ENCODE measurements at regions not wholly inside any gene's neighbourhood (a gene's known extent, or its start where the extent isn't known, plus 50 kb on each side); places are given as distances from the start of the nearest gene placed in this dataset.
"Not testable (repeated sequence)": the region's sequence is repeated elsewhere in the genome, so short reads cannot be mapped to it uniquely, and the experiment has no call there.

DNA sequence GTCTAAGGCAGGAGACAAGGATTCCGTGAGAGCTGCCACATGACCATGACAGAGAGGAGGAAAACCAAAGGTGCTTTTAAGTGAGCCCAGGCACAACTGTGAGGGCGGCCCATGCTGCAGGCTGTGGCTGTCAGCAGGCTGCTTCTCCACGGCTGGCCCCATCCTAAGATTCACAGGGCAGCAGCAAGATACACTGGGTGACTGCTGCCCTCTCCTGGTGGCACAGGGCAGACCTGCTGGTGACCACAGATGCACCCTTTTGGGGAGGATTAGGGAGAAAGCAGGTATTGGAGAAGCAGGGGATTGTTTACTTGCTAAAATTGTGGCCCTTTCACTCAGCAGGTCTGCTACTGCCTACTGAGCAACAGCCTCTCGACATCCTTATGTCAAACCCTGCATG lies 125.4 kb upstream of the ALDH3B2 start:
- H3K9me3 ChIP-seq, DNase-seq, H3K4me1 ChIP-seq, H3K27me3 ChIP-seq, H3K4me3 ChIP-seq, H3K36me3 ChIP-seq, H3K27ac ChIP-seq: not testable (repeated sequence)
- TF ChIP-seq, protein P1, sequence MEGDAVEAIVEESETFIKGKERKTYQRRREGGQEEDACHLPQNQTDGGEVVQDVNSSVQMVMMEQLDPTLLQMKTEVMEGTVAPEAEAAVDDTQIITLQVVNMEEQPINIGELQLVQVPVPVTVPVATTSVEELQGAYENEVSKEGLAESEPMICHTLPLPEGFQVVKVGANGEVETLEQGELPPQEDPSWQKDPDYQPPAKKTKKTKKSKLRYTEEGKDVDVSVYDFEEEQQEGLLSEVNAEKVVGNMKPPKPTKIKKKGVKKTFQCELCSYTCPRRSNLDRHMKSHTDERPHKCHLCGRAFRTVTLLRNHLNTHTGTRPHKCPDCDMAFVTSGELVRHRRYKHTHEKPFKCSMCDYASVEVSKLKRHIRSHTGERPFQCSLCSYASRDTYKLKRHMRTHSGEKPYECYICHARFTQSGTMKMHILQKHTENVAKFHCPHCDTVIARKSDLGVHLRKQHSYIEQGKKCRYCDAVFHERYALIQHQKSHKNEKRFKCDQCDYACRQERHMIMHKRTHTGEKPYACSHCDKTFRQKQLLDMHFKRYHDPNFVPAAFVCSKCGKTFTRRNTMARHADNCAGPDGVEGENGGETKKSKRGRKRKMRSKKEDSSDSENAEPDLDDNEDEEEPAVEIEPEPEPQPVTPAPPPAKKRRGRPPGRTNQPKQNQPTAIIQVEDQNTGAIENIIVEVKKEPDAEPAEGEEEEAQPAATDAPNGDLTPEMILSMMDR (IDR thresholded peaks at IDR 0.05), result peak in 4 of 6 experiments; percentile 44 to 64 (median 55)

DNA sequence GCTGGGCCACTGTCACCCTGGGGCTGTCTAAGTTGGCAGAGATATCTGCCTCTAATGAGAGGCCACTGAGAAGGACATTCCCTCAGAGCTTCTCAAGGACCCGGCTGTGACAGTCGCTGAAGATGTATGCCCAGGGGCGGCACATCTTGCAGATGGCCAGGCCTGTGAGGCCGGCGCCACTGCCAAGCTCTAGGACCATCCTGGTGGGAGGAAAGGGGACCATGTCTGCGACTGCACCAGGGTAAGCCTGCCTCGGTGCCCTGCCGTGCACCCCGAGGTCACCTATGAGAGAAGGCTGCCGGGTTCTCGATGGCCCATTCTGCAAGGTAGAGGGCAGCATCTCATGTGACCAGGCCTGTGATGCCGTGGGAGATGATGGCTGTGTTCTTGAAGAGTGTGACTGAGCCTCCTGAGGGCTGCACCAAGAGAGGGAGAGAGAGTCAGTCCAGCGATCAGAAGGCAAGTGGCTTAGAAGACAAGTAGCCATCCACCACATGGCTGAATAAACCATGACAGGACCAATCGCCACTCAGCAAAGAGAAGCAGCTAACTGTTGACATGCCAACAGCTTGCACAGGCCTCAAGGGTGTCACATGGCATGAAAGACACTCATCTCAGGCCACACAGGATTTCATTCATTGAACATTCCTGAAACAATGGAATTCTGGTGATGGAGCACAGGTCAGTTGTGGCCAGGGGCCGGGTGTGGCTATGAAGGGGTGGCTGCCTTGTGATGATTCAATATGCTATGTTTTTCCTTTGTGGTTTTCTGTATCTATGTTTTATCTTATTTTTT lies 123.5 kb upstream of the ALDH3B2 start:
- not testable (repeated sequence) for H3K9me3 ChIP-seq, DNase-seq, H3K36me3 ChIP-seq, H3K4me1 ChIP-seq, H3K27ac ChIP-seq, H3K27me3 ChIP-seq, H3K4me3 ChIP-seq

DNA sequence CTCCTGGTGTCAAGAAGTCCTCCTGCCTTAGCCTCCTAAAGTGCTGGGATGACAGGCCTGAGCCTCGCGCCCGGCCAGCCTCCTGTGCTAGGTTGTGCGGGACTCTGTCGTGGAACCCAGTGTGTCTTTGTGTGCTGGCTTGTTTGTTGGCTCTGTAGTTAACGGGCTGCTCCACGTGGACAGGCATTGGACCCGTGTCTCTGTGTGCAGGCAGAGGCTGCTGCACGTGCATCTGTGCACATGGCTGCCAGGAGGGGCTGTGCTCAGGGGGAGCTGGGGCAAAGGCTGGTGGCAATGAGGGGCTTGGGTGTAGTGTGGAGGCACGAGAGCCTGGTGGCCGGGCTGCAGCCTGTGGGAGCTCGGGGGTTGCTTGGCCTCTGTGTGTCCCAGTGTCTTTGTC lies 121.3 kb upstream of the ALDH3B2 start:
- no peak overlapping the region for H3K27ac ChIP-seq
- H3K27me3 ChIP-seq, result no peaks in the 10 kb centered on the region
- H3K4me3 ChIP-seq, result no peak overlapping the region
- H3K9me3 ChIP-seq, result no peaks in the 10 kb centered on the region
- H3K4me1 ChIP-seq, result no peaks in the 10 kb centered on the region
- H3K36me3 ChIP-seq, result no peaks in the 10 kb centered on the region
- no peak for DNase-seq
- TF ChIP-seq, protein P1 (IDR thresholded peaks at IDR 0.05), result no peak
- no peak for TF ChIP-seq POLR2A (IDR thresholded peaks at IDR 0.05)

DNA sequence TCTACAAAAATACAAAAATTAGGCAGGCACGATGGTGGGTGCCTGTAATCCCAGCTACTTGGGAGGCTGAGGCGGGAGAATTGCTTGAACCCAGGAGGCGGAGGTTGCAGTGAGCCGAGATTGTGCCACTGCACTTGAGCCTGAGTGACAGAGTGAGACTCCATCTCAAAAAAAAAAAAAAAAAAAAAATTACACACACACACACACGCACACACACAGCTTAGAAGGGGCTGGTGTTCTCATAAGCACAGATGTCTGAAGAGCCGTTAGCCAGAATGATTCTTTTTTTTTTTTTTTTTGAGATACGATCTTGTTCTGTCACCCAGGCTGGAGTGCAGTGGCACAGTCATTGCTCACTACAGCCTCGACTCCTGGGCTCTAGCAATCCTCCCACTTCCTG lies 119.3 kb upstream of the ALDH3B2 start:
- H3K36me3 ChIP-seq, H3K4me1 ChIP-seq, H3K4me3 ChIP-seq, H3K27ac ChIP-seq, DNase-seq, H3K27me3 ChIP-seq, H3K9me3 ChIP-seq: not testable (repeated sequence)

DNA sequence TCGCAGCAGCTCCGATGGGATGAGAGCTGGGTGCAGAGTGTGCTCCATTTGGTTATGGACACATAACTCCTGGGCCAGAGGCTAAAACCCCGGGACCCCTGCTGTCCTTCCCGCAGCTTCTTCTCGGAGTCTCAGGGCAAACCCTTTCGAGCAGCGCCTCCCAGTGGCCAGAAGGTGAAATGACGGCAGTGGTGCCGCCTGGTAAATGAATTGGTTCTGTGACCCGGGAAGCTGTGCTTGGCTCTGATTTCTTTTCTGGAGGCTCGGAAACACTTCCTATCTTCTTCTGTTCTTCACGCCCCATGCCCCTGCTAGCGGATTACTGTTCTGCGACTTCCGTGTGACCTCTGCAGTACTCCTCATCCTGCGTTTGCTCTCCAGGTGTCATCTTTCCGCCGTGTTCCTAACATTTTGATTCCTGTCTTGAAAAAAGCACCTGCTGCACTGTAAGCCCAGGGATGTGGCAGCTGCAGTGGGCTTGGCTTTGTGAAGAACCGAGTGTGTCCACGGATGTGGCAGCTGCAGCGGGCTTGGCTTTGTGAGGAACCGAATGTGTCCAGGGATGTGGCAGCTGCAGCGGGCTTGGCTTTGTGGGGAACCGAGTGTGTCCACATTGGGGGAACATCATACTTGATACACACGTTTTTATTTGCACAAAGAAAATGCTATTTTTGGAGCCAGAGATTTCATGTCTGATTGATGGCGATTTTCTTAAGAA lies 118.0 kb upstream of the ALDH3B2 start:
- not testable (repeated sequence) for H3K27ac ChIP-seq, H3K27me3 ChIP-seq, H3K9me3 ChIP-seq, H3K4me3 ChIP-seq, H3K4me1 ChIP-seq, H3K36me3 ChIP-seq
- peak in 2 of 3 donors; percentile 37 to 77 for DNase-seq
- TF ChIP-seq, protein P1 (IDR thresholded peaks at IDR 0.05), result peak; percentile 30 to 60 (median 48)

DNA sequence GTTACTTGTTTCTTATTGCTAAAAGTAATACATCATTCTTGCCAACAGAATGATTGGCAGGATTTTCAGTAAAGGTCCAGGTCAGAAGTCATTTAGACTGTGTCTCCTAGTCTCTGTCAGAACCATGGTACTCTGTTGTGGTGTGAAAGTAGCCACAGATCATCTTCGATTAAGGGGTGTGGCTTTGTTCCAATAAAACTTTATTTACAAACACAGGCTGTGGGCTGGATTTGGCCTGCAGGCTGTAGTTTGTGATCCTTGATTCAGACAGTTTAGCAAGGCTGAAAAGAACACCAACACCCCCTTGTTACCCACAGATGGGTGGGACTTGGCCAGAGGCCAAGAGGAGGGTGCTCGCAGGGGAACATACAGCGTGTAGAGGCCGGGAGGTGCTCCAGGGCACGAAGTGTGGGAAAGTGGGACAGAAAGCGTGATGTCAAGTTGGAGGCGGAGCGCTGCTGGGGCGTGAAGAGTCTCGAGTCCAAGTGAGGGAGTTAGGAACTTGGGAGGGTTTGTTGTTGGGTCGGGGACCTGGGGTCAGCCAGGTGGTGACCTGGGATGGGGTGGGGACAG lies 117.3 kb upstream of the ALDH3B2 start:
- H3K4me1 ChIP-seq, H3K36me3 ChIP-seq, H3K27ac ChIP-seq, H3K27me3 ChIP-seq, H3K4me3 ChIP-seq, H3K9me3 ChIP-seq, DNase-seq: not testable (repeated sequence)

DNA sequence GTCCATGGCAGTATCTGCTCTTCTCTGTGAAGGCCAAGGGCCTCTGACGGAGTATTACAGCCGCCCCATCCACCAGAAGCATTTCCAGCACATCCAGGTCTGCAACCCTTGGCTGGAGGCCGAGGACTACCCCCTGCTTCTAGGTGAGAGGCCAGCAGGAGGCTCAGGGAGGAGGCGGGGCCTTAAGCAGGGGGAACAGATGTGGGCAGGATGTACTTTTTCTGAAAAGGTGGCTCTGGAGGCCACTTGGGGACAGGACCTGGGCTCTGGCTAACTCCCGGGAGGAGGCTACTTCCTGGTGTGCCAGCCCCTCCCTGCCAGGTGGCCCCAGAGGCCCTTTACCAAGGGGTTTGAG lies 113.9 kb upstream of the ALDH3B2 start:
- not testable (repeated sequence) for H3K4me3 ChIP-seq, H3K9me3 ChIP-seq, H3K27ac ChIP-seq, H3K36me3 ChIP-seq, H3K27me3 ChIP-seq, DNase-seq, H3K4me1 ChIP-seq

DNA sequence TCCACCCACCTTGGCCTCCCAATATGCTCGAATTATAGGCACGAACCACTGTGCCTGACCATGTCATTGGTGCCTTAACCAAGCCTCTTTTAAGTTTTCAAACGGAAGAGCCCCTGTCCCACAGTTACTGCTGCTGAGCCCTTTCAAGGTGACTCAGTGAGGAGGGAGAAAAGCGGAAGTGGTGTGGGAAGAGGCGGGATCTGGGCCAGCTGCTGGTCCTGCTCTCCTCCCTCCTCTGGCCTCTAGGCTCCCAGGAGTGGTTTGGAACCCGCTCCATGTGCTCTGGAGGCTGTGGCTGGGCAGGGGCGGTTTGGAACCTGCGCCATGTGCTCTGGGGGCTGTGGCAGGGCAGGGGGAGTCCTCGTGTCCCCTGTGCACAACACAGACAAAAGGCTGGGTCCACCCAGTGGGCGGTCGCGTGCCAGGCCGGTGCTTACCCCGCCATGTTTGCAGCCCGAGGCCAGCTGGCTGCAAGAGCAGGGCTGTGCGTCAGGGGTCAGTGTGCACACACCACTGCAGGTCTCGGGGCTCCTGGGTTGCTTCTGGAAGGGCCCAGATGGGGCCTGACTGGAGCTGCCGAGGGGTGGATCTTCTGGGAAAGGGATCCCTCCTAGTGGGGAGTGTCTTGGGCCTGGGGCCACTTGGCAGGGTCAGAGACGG lies 113.4 kb upstream of the ALDH3B2 start:
- not testable (repeated sequence) for H3K4me3 ChIP-seq

DNA sequence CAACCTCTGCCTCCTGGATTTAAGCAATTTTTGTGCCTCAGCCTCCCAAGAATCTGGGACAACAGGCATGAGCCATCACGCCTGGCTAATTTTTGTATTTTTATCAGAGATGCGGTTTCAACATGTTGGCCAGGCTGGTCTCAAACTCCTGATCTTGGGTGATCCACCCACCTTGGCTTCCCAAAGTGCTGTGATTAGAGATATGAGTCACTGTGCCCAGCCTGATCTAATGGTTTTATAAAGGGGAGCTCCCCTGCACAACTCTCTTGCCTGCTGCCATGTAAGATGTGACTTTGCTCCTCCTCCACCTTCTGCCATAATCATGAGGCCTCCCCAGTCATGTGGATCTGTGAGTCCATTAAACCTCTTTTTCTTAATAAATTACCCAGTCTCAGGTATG lies 107.5 kb upstream of the ALDH3B2 start:
- H3K27me3 ChIP-seq, H3K36me3 ChIP-seq, H3K27ac ChIP-seq, H3K4me3 ChIP-seq, H3K4me1 ChIP-seq, DNase-seq, H3K9me3 ChIP-seq: not testable (repeated sequence)

More for the DNA sequence above, 113.4 kb upstream of the ALDH3B2 start:
- not testable (repeated sequence) for H3K27ac ChIP-seq, H3K36me3 ChIP-seq, H3K4me1 ChIP-seq, H3K27me3 ChIP-seq, DNase-seq, H3K9me3 ChIP-seq

DNA sequence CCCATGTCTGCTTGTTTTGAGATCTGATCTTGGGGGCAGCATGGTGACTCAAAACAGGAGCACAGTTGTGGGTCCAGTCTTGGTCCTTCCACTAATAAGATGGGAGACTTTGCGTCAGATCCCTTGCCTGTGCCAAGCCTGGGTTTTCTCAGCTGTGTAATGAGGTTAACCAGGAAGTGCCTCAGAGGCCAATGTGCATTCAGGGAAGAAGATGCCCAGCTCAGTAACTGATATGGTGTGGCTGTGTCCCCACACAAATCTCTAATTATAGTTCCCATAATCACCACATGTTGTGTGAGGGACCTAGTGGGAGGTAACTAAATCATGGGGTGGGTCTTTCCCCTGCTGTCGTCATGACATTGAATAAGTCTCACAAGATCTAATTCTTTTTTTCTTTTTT lies 107.1 kb upstream of the ALDH3B2 start:
- not testable (repeated sequence) for H3K9me3 ChIP-seq, H3K4me3 ChIP-seq, H3K27me3 ChIP-seq, H3K4me1 ChIP-seq, DNase-seq, H3K27ac ChIP-seq, H3K36me3 ChIP-seq

Measured in Peyer's patch (tissue), 4 donors.